ENCODE measurements at regions not wholly inside any gene's neighbourhood (a gene's known extent, or its start where the extent isn't known, plus 50 kb on each side); places are given as distances from the start of the nearest gene placed in this dataset.

GRCh38 chrX:25072247-25072646 is 56.5 kb upstream of the ARX start:
- TF ChIP-seq POLR2AphosphoS5 (IDR thresholded peaks at IDR 0.05; ENCODE audit: low read depth) (no peak), CTCF (conservative IDR thresholded peaks at IDR 0.05; ENCODE audit: low read depth in 2 of 2) (no peak), CREB1 (CRISPR knock-in tag; IDR thresholded peaks at IDR 0.05; ENCODE audit: low read depth) (no peak), EZH2 (IDR thresholded peaks at IDR 0.05; ENCODE audit: low read depth, unreplicated experiment) (no peak), ETS1 (IDR thresholded peaks at IDR 0.05) (no peak), EZH2phosphoT487 (IDR thresholded peaks at IDR 0.05; ENCODE audit: unreplicated experiment) (no peak)
- TF ChIP-seq, protein P1, sequence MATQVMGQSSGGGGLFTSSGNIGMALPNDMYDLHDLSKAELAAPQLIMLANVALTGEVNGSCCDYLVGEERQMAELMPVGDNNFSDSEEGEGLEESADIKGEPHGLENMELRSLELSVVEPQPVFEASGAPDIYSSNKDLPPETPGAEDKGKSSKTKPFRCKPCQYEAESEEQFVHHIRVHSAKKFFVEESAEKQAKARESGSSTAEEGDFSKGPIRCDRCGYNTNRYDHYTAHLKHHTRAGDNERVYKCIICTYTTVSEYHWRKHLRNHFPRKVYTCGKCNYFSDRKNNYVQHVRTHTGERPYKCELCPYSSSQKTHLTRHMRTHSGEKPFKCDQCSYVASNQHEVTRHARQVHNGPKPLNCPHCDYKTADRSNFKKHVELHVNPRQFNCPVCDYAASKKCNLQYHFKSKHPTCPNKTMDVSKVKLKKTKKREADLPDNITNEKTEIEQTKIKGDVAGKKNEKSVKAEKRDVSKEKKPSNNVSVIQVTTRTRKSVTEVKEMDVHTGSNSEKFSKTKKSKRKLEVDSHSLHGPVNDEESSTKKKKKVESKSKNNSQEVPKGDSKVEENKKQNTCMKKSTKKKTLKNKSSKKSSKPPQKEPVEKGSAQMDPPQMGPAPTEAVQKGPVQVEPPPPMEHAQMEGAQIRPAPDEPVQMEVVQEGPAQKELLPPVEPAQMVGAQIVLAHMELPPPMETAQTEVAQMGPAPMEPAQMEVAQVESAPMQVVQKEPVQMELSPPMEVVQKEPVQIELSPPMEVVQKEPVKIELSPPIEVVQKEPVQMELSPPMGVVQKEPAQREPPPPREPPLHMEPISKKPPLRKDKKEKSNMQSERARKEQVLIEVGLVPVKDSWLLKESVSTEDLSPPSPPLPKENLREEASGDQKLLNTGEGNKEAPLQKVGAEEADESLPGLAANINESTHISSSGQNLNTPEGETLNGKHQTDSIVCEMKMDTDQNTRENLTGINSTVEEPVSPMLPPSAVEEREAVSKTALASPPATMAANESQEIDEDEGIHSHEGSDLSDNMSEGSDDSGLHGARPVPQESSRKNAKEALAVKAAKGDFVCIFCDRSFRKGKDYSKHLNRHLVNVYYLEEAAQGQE (IDR thresholded peaks at IDR 0.05; ENCODE audit: unreplicated experiment): no peak
